Vagina (tissue), 2 donors: ENCODE measurements at regions not wholly inside any gene's neighbourhood (a gene's known extent, or its start where the extent isn't known, plus 50 kb on each side); places are given as distances from the start of the nearest gene placed in this dataset.
A peak's percentile ranks its signal among the peaks of the same experiment; 100 is the strongest.

Source experiments
- DNase-seq, 2 donors: peaks; one replicate each; pipeline ENCODE4 v3.0.0-alpha.2; 2017; ENCODE audit errors: extremely low spot score in 2 of 2
- H3K27ac ChIP-seq: fragments of 200-600 bp; sonication (generic); one replicate; pipeline ENCODE4 v1.5.1; 2019
- H3K27me3 ChIP-seq: fragments of 200-600 bp; sonication (generic); one replicate; pipeline ENCODE4 v1.5.1; 2019
- H3K36me3 ChIP-seq, 2 donors: fragments of 200-600 bp; sonication (generic); one replicate each; pipeline ENCODE4 v1.5.1; 2017 to 2019
- H3K4me1 ChIP-seq: fragments of 200-600 bp; sonication (generic); one replicate; pipeline ENCODE4 v1.5.1; 2019
- H3K4me3 ChIP-seq, 2 donors: fragments of 200-600 bp; sonication (generic); 1 replicate in 1 of 2; 2 replicates in 1 of 2; pipeline ENCODE4 v1.5.1; 2016 to 2019
- H3K9me3 ChIP-seq: fragments of 200-600 bp; sonication (generic); one replicate; pipeline ENCODE4 v1.5.1; 2019
- CTCF ChIP-seq, 3 experiments: fragments of 450-650 bp in 2 of 3; fragments of 200-600 bp in 1 of 3; sonication (generic) in 1 of 3; IDR thresholded peaks; one replicate each; pipeline ENCODE4 v1.5.1; 2017 to 2019; ENCODE audit warnings: antibody characterized with exemption in 3 of 3, mild to moderate bottlenecking in 2 of 3, moderate library complexity in 2 of 3
- POLR2A ChIP-seq, 2 donors: fragments of 450-650 bp; IDR thresholded peaks; one replicate each; pipeline ENCODE4 v1.6.1; 2017; ENCODE audit warnings: antibody characterized with exemption in 2 of 2, mild to moderate bottlenecking in 2 of 2, moderate library complexity in 2 of 2
- POLR2AphosphoS5 ChIP-seq, 2 donors: sonication (generic); formaldehyde crosslinking; IDR thresholded peaks; one replicate each; pipeline ENCODE4 v1.9.0; 2017; ENCODE audit warnings: antibody characterized with exemption in 2 of 2, mild to moderate bottlenecking in 2 of 2, low read depth in 1 of 2; ENCODE audit not compliant: insufficient read depth in 1 of 2
- intact Hi-C: fragments of 100-400 bp; cut with DNase I; formaldehyde crosslinking; loops from one replicate; pipeline ENCODE4 v1.15.1; 2023

GRCh38 chr12:115810122-115810901 lies 467.2 kb downstream of the MED13L start:
- H3K4me1 ChIP-seq: peaks cover 9% of the 10 kb centered on the region
- no peaks in the 10 kb centered on the region for H3K27me3 ChIP-seq
- TF ChIP-seq POLR2AphosphoS5 (IDR thresholded peaks at IDR 0.05; ENCODE audit: insufficient read depth in 1 of 2, low read depth in 1 of 2): no peak
- TF ChIP-seq CTCF (IDR thresholded peaks at IDR 0.05): no peak
- TF ChIP-seq POLR2A (IDR thresholded peaks at IDR 0.05): no peak
- no peak for DNase-seq
- no peaks in the 10 kb centered on the region for H3K36me3 ChIP-seq
- H3K4me3 ChIP-seq: no peak overlapping the region
- intact Hi-C loops: no loop called here
- peak overlapping the region; percentile 40 for H3K27ac ChIP-seq
- no peaks in the 10 kb centered on the region for H3K9me3 ChIP-seq

- no peaks in the 10 kb centered on the region for H3K9me3 ChIP-seq
- H3K4me1 ChIP-seq: peaks cover 9% of the 10 kb centered on the region
- H3K27ac ChIP-seq: no peak overlapping the region
- TF ChIP-seq CTCF (IDR thresholded peaks at IDR 0.05): no peak
- TF ChIP-seq POLR2A (IDR thresholded peaks at IDR 0.05): no peak
- no peak for TF ChIP-seq POLR2AphosphoS5 (IDR thresholded peaks at IDR 0.05; ENCODE audit: insufficient read depth in 1 of 2, low read depth in 1 of 2)
- no peak for DNase-seq
- no peaks in the 10 kb centered on the region for H3K27me3 ChIP-seq
- no peak overlapping the region for H3K4me3 ChIP-seq
- intact Hi-C loops: no loop called here
- no peaks in the 10 kb centered on the region for H3K36me3 ChIP-seq
These were observed 471.5 kb downstream of the MED13L start for GRCh38 chr12:115806000-115806399.

- Histone ChIP-seq H3K4me3 (no peak overlapping the region), H3K36me3 (no peaks in the 10 kb centered on the region), H3K27me3 (no peaks in the 10 kb centered on the region), H3K4me1 (no peaks in the 10 kb centered on the region), H3K27ac (no peak overlapping the region), H3K9me3 (no peaks in the 10 kb centered on the region)
- DNase-seq: no peak
- intact Hi-C loops: no loop called here
- TF ChIP-seq POLR2A (IDR thresholded peaks at IDR 0.05) (no peak), POLR2AphosphoS5 (IDR thresholded peaks at IDR 0.05; ENCODE audit: insufficient read depth in 1 of 2, low read depth in 1 of 2) (no peak), CTCF (IDR thresholded peaks at IDR 0.05) (no peak)
These were observed 474.7 kb downstream of the MED13L start for GRCh38 chr12:115802767-115803166.

GRCh38 chr12:115801871-115802270 lies 475.6 kb downstream of the MED13L start:
- Histone ChIP-seq H3K9me3 (no peaks in the 10 kb centered on the region), H3K36me3 (no peaks in the 10 kb centered on the region), H3K27ac (no peak overlapping the region), H3K4me1 (no peaks in the 10 kb centered on the region), H3K4me3 (no peak overlapping the region), H3K27me3 (no peaks in the 10 kb centered on the region)
- intact Hi-C loops: no loop called here
- TF ChIP-seq POLR2A (IDR thresholded peaks at IDR 0.05) (no peak), CTCF (IDR thresholded peaks at IDR 0.05) (no peak), POLR2AphosphoS5 (IDR thresholded peaks at IDR 0.05; ENCODE audit: insufficient read depth in 1 of 2, low read depth in 1 of 2) (no peak)
- no peak for DNase-seq

GRCh38 chr12:115799610-115800009 lies 477.9 kb downstream of the MED13L start:
- H3K27me3 ChIP-seq: no peaks in the 10 kb centered on the region
- H3K4me3 ChIP-seq: no peak overlapping the region
- H3K27ac ChIP-seq: no peak overlapping the region
- no peaks in the 10 kb centered on the region for H3K4me1 ChIP-seq
- no peak for DNase-seq
- TF ChIP-seq CTCF (IDR thresholded peaks at IDR 0.05): no peak
- TF ChIP-seq POLR2A (IDR thresholded peaks at IDR 0.05): no peak
- intact Hi-C loops: no loop called here
- no peaks in the 10 kb centered on the region for H3K9me3 ChIP-seq
- H3K36me3 ChIP-seq: no peaks in the 10 kb centered on the region
